HUDEP-2 (cell line): ENCODE measurements at regions not wholly inside any gene's neighbourhood (a gene's known extent, or its start where the extent isn't known, plus 50 kb on each side); places are given as distances from the start of the nearest gene placed in this dataset.
"Not testable (repeated sequence)": the region's sequence is repeated elsewhere in the genome, so short reads cannot be mapped to it uniquely, and the experiment has no call there.

Source experiments
- DNase-seq, 76 experiments: peaks; one replicate each; lab custom pipeline; 2025; ENCODE audit not compliant: unreplicated experiment in 76 of 76; lab: John Stamatoyannopoulos, UW

DNA sequence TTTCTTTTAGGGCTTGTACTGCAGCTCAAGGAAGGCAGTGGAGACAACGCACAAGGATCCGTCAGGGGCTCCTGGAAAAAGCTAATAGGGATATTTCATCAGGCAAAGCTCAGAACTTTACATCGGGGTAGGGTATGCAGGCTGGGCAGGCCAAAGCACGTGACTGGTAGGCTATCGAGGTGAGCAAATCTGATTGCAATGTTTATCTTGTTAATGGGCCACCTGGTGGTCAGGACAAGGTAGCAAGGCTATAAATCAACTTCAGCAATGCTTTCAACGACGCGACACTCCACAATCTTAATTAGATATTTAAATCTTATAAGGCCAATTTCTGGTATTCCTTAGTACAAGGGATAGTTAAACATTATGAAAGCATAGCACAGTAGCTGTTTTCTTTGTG is 1302.8 kb upstream of the EYS start:
- DNase-seq, result no peak

DNA sequence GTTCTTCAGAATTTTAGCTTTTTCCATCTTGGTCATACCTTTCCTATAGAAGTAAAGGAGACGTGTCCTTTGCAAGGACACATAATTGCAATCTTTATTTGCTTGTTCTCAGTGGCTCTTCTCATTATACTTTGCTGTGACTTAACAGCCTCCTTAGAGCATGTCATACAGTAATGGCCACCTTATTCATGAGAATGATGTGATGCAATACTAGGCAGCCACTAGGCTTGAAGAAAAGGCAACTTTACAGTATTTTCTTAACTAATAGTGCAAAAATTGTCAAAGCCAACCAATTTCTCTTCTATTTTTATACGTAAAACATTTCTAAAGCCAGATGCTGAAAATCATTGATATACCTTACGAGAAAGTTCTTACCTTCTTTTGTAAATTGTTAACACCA is 1296.8 kb upstream of the EYS start:
- DNase-seq, result no peak

DNA sequence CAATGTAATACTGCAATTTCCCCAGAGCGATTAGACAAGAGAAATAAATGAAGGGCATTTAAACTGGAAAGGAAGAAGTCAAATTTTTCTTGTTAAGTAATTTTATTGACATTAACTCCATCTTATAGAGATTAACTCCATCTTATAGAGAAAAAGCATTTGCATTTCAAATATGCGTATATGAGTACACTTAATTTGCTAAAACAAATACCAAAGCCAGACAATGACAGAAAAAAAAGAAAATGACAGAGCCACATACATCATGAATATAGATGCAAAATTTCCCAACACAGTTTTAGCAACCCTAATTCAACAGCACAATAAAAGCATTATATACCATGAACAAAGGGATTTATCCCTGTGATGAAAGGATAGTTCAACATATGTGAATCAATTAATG is 1293.1 kb upstream of the EYS start:
- DNase-seq, result no peak

DNA sequence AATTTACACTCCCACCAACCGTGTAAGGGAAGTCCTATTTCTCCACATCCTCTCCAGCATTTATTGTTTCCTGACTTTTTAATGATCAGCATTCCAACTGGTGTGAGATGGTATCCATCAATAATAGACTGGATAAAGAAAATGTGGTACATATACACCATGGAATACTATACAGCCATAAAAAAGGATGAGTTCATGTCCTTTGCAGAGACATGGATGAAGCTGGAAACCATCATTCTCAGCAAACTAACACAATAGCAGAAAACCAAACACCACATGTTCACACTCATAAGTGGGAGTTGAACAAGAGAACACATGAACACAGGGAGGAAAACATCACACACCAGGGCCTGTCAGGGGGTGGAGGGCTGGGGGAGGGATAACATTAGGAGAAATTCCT is 1290.6 kb upstream of the EYS start:
- not testable (repeated sequence) for DNase-seq

DNA sequence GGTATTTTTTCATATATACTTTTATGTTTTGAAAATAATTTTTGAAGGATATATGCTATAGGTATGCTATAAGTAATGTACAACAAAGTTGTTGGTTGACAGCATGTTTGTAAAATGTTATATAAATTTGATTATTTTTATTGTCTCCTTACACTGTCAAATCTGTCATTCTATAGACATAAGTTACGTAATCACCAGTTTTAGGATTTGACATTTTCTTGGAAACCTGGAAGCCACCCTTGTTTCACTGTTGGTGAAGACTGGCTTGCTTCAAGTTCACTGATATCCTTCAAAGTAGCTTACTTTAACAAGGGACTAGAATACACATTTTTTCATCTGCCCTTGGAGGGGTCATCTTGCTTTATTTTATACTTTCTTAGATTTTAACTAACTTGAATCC is 1288.6 kb upstream of the EYS start:
- DNase-seq, result no peak

DNA sequence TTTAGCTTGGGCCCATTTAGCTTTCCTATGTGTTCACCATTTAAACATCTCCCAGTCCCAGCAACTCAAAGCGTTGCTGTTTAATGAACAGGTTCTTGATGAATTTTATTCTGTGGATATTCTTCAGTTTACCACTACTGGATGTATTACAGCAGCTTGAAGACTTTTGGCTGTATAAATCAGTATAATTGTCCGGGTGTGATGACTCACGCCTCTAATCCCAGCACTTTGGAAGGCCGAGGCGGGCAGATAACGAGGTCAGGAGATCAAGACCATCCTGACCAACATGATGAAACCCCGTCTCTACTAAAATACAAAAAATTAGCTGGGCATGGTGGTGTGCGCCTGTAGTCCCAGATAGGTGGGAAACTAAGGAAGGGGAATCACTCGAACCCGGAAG is 1286.7 kb upstream of the EYS start:
- not testable (repeated sequence) for DNase-seq

DNA sequence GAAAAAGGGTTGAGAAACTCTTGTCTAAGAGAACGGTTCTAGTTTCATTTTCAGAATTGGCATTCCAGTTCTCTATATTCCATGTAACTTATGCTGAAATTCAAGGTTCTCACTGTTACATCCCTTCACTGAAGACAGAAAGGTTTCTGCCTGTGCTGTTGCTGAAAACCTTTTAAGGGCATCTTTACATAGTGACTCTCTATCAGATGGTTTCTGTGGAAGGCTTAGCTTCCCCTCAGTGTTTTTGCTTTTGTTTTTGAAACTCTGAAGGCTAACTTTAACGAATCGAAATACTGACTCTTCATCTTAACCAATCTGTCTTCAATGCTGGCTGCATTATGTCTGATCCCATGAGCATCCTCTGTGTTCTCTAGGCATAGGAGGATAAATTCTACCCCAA is 1286.2 kb upstream of the EYS start:
- DNase-seq, result no peak

DNA sequence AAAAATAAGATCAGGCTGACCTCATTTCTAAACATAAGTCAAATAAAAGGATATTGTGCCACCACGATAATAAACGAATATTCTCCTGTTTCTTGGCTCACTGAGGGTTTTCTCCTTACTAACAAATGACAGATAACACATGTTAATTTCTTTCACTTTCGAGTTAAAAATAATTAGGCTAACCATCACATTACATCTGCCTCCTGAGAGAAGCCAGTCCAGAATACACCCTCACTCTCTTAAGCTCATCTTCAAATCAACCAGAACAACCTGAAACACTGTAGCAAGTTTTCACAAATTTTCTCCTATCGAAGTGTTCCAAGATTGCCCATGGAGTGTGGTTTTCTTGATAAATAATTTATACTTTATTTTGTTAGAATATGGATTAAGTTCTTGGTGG is 1285.6 kb upstream of the EYS start:
- no peak for DNase-seq

DNA sequence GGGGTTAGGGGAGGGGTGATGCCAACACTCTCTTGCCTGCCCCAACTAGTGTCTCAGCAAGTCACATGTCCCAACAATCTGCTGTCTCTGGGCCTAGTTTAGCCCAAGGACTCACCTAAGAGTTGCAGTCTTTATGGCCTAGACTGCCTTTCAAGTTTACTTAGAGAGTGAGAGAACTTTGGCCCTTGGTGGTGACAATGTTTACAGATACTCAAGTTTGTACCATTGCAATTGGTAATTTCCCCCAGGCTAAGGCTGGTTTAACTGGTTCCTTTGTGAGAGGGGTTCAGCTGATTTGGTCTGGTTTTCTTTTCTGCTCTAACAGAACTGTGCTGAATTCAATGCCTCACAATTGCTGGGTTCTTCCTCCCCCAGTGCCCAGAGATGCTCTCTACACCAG is 1279.9 kb upstream of the EYS start:
- DNase-seq, result no peak

DNA sequence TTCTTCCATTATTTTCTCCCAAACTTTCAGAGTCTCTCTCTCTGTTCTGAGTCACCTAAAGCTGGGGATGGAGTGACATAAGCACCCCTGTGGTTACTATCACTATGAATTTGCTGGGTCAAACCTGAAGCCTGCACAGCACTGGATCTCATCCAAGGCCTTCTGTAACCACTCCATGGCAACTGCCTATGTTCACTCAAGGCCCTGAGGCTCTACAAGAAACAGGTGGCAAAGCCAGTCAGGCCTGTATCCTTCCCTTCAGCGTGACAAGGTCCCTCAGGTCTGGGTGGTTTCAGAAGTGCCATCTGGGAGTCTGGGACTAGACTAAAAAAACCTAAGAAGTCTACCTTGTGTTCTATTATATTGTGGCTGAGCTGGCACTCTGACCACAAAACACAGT is 1278.8 kb upstream of the EYS start:
- no peak for DNase-seq

DNA sequence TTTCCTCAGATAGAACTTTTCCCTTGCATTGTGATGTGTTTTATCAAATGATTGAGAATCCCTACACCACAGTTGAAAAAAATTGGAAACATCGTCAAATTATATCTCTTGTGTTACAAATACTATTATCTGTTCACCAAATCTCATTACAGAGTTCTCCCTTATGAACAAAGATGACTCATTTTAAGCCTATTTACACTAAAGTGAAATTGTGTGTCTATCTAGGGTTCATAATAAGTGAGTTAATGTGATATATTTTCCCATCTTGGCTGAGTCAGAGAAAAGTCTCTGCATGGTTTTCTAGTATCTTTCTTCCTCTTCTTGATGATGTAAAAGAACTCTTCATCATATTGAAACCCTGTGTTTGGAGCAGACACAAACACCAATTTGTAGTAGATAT is 1263.3 kb upstream of the EYS start:
- no peak for DNase-seq

DNA sequence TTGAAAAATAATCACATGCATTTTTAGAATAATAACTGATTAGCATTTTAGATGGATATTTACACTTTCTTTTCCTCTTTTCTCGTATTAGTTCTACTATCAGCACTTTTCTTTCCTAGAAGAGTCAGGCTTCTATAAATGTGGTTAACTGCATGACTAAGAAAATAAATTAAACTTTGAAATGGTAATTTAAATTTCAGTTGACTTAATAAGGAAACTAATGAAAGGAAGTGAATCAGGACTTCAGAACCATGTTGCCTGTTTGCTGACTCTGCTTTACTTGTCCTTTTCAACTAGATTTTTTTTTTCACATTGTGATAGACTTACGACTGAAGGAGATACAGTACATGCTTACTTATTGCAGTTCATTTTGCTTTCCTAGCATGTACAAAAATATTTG is 1258.2 kb upstream of the EYS start:
- DNase-seq, result no peak

DNA sequence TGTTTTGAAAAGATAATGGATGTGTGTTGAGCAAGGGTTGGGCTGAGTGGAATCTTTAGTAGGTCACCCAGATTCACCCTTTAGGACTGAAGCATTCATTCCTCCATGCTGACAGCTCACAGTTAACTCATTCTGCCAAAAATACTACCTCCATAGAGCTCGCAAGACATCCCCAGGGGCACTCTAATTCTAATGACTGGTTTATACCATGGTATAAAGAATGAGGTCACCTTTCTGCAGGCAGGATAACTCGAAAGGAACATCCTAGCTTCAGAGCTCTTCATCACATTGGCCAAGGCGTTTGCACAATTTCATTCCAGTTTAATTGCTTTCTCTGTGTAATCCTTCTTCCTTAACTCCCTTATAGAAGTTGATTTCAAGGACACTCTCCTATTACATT is 1257.2 kb upstream of the EYS start:
- DNase-seq, result no peak

DNA sequence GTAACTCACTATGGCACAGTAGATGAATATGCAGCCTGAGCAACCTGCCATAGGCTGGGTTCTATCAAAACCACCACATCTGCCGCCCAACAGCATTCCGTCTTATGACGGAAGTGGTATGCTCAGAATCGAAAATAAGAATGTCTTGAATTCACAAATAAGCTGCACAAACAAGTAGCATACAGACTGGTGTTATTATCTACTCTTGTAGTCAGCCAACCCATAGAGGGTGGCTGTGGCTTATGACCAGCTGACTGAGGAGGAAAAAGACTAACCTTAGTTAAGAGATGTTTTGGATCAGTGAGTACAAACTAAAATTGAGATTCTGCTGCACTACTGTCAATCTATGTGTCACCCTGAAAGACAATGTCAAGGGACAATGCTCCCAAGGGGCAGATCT is 1255.1 kb upstream of the EYS start:
- DNase-seq, result no peak

DNA sequence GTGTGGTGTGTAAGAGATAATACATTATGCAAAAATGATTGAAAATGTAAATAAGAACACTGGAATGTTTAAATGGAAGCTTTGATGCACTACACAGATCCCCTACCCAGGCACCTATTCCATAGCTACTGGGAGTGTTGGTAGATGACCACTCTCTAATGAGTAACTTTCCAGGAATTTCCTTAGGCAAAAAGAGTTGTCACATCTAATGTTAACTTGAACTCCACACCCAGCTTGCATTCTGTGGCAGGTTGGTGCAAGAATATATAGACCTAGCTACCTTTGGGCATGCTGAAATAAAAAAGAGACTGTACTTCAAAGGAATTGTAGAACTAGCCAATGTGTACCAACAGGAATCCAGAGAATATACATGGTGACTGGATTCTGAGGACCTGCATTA is 1254.2 kb upstream of the EYS start:
- no peak for DNase-seq

DNA sequence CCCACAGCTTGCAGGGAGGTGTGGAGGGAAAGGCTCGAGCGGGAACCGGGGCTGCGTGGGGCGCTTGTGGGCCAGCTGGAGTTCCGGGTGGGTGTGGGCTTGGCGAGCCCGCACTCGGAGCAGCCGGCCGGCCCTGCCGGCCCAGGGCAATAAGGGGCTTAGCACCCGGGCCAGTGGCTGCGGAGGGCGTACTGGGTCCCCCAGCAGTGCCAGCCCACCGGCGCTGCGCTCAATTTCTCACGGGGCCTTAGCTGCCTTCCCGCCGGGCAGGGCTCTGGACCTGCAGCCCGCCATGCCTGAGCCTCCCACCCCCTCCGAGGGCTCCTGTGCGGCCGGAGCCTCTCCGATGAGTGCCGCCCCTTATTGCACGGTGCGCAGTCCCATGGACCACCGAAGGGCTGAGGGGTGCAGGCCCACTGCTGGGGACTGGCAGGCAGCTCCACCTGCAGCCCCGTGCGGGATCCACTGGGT is 1242.2 kb upstream of the EYS start:
- DNase-seq, result no peak

DNA sequence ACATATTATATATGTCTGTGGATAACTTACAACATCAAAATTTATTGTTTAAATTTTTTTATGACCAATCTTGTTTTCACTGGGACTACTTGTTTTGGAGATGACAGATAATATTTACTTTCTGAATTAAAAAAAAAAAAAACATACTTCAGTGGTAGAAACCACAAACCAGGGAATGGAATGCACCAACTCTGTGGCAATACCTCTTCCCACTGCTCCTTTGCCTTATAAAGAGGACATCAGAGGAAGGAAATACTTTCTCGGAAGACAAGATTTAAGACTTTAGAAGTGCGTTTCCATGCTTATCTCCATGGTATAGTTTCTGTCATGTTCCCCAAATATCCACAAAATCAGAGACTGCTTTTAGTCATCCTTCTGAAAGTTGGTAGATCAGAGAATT is 1241.1 kb upstream of the EYS start:
- DNase-seq, result no peak

DNA sequence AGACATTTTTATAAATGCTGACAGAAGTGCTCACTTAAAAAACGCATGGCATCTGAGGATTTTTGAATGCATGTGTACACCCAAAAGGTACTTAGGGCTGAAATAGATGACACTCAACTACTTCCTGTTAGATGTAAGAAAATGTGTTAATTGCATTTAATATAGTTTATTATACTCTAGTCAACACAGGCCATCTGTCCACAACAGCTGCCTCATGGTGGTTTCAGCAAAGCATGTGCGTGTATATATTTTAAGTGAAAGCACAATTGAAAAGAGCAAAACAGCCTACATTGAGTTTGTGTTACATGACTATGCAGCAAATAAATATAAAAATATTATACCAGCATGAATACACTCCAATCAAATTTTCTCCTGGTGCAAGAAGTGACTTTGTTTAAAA is 1233.0 kb upstream of the EYS start:
- DNase-seq, result no peak

DNA sequence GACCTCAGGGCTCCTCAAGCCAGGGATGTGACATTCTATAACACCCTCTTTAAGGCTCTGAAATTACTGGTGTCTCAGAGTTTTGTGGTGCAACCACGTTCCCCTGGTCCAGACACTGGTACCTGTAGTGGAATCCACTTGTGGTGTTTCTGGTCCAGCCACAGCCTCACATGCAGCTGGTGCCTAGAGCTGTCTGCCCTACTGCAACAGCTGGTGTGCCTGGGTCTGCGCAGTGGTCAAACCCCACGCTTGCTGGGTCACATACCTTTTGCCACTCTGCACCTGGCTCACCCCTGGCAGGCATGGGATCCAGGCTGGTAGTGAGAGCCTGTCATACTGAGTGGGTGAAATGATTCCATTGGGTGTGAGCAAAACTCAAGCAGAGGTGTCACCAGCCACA is 1230.2 kb upstream of the EYS start:
- DNase-seq, result no peak

DNA sequence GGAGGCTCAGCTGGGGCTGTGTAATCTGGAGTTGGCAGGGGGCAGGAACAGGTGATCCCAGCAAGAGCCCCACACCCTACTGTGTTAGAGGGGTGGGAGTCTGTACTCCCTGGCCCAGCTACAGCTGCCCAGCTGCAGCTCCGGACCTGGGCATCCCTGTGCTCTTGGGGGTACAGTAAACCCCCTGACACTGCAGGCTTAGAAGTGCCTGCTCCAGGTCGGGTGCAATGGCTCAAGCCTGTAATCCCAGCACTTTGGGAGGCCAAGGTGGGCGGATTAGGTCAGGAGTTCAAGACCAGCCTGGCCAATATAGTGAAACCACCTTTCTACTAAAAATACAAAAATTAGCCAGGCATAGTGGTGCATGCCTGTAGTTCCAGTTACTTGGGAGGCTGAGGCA is 1228.6 kb upstream of the EYS start:
- no peak for DNase-seq

DNA sequence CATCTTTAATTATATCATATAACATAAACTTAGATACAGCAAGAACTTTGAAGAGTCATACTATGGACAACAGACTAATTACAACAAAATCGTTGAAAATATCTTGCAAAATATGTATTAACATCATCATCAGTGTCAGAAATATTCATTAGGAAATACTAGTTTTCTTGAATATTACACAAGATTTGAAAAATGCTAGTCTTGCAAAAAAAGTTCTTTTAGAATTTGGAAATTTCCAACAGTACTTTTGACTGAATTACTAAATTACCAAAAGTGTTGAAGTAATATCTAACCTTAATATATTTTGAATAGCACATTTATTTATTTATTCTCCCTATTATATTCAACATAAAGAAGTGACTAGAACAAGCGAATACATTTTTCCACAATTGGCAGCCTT is 1224.8 kb upstream of the EYS start:
- DNase-seq, result no peak

DNA sequence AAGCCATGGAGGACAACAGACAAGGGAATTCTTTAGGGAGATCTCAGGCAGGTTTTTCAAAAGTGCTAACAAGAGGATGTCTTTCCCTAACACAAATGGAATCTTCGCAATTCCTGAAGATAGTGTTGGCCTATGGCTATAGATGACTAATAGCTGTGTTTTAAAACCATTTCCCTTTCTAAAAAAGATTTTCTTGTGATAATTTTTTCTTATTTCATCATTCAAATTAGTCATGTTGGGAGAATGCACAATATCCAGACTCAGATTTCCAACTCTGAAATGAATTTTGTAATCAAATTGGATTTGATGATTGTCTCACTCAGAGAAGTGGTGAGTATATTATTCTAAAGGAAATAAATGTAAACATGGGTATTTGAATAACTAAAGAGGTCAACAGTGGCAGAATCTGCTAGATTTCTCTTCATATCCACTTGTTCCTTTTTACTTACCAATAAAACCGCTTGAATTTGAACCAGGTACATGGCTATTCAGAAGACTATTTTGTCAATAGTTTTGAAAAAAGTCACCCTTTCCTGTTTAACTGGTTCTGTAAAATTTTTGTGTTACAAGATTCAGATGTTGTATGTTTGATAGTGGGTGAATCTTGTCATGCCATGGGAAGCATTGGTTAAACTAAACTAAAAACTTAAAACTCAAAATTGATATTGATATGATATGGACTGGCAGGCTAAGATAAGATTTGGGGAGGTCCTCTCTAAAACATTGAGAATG is 1223.7 kb upstream of the EYS start:
- DNase-seq, result no peak

DNA sequence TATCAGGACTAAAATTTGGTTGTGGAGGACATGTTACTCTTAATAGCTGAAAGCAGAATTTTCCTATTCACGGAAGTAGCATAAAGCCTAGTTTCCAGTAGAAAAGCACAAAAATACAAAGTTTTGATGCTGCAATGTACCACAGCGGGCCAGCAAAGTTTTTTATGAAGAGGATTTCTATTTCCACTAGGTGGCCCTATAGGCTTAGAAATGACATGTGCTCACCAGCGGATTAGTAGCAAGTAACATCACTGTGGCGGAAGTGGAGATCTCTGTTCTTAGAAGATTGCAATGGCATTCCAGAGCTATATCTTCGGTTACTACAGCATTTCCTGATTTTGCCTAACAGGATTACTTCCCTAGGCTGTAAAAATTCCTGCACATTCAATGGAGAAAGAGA is 1219.0 kb upstream of the EYS start:
- peak in 8 of 76 experiments; percentile 18 to 62 (median 44) for DNase-seq
